IPS-18a (cell line): ENCODE measurements at regions not wholly inside any gene's neighbourhood (a gene's known extent, or its start where the extent isn't known, plus 50 kb on each side); places are given as distances from the start of the nearest gene placed in this dataset.
A peak's percentile ranks its signal among the peaks of the same experiment; 100 is the strongest.

Experiments used
- H3K27ac ChIP-seq: one replicate; pipeline ENCODE4 v1.5.1; 2013; ENCODE audit warnings: low read length
- H3K27me3 ChIP-seq: one replicate; pipeline ENCODE4 v1.6.1; 2013; ENCODE audit warnings: mild to moderate bottlenecking, low read length; ENCODE audit not compliant: control insufficient read depth, insufficient read depth
- H3K36me3 ChIP-seq: one replicate; pipeline ENCODE4 v1.6.1; 2013; ENCODE audit warnings: low read depth, low read length; ENCODE audit not compliant: control insufficient read depth
- H3K4me1 ChIP-seq: one replicate; pipeline ENCODE4 v1.6.1; 2013; ENCODE audit warnings: low read depth, low read length; ENCODE audit not compliant: control insufficient read depth
- H3K4me3 ChIP-seq: one replicate; pipeline ENCODE4 v1.5.1; 2013; ENCODE audit warnings: low read length
- H3K9ac ChIP-seq: one replicate; pipeline ENCODE4 v1.6.1; 2013; ENCODE audit warnings: mild to moderate bottlenecking, low read length, moderate library complexity
- H3K9me3 ChIP-seq: one replicate; pipeline ENCODE4 v1.6.1; 2013; ENCODE audit warnings: low read depth, low read length; ENCODE audit not compliant: control insufficient read depth

DNA sequence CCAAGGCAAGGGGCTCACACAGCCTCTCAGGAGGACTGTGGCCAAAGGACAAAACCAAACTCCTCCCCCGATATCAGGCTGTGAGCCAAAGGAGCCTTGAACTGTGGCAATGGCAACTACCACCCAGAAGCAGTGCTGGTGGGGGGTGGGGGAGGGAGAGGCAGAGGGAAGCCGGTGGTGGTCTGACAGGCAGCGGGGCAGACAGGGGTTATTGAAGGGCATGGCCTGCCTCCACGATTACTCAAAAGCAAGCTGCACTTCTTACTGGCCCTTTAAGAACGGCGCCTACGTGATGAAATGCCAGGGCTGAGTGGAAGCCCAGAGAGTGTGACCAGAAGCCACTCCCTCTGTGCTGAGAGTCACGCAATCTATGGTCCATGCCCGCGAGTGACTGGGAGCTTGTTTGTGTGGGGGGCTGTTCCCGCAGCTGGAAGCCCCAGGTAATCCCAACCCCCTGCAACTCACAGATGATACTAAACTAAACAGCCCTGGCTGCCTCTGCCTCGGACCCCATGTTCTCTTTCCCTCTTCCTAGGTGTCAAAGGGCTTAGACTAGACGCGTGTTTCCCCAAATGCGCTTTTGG lies 128.2 kb upstream of the CXCR4 start:
- H3K27ac ChIP-seq, result no peak overlapping the region
- H3K9ac ChIP-seq, result no peak overlapping the region
- H3K9me3 ChIP-seq, result no peaks in the 10 kb centered on the region
- H3K36me3 ChIP-seq, result no peaks in the 10 kb centered on the region
- H3K27me3 ChIP-seq, result no peaks in the 10 kb centered on the region
- H3K4me3 ChIP-seq, result peak overlapping the region; percentile 44
- H3K4me1 ChIP-seq, result no peaks in the 10 kb centered on the region

DNA sequence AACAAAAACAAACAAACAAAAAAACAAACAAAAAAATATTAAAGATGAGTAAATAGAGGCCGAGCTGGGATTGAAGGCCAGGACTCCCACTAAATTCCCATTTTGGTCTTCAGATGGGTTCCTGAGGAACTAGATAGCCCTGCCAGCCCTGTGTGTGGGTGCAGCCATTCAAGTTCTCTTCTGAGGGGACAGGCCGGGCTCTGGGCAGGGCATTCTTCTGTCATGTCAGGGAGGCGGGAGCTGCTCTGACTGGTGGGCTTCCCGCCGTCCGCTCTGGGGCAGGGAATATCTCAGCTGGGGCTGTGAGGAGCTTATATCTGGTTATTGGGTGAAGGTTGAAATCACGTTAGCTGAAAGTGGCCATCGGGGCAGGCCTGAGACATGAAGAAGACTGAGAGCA lies 127.3 kb upstream of the CXCR4 start:
- Histone ChIP-seq H3K36me3 (no peaks in the 10 kb centered on the region), H3K9ac (no peak overlapping the region), H3K9me3 (no peaks in the 10 kb centered on the region), H3K4me1 (no peaks in the 10 kb centered on the region), H3K27me3 (no peaks in the 10 kb centered on the region), H3K4me3 (no peak overlapping the region), H3K27ac (no peak overlapping the region)

DNA sequence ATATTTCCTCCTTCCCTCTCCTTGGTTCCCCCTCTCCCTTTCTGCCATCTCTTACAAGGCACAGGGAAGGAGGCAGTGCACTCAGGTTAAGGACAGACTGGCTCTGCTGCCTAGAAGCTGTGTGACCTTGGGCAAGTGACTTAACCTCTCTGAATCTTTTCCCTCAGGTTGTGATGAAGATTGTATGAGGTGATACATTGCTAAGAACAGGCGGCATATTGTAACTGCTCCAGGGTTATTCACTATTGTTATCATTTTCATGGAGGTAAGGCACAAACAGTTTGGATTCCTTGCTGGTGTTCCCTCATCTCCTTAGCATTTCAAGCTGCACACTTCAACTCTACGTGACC lies 126.6 kb upstream of the CXCR4 start:
- no peak overlapping the region for H3K9ac ChIP-seq
- H3K4me1 ChIP-seq, result no peaks in the 10 kb centered on the region
- H3K9me3 ChIP-seq, result no peaks in the 10 kb centered on the region
- no peak overlapping the region for H3K4me3 ChIP-seq
- no peaks in the 10 kb centered on the region for H3K36me3 ChIP-seq
- no peaks in the 10 kb centered on the region for H3K27me3 ChIP-seq
- no peak overlapping the region for H3K27ac ChIP-seq

DNA sequence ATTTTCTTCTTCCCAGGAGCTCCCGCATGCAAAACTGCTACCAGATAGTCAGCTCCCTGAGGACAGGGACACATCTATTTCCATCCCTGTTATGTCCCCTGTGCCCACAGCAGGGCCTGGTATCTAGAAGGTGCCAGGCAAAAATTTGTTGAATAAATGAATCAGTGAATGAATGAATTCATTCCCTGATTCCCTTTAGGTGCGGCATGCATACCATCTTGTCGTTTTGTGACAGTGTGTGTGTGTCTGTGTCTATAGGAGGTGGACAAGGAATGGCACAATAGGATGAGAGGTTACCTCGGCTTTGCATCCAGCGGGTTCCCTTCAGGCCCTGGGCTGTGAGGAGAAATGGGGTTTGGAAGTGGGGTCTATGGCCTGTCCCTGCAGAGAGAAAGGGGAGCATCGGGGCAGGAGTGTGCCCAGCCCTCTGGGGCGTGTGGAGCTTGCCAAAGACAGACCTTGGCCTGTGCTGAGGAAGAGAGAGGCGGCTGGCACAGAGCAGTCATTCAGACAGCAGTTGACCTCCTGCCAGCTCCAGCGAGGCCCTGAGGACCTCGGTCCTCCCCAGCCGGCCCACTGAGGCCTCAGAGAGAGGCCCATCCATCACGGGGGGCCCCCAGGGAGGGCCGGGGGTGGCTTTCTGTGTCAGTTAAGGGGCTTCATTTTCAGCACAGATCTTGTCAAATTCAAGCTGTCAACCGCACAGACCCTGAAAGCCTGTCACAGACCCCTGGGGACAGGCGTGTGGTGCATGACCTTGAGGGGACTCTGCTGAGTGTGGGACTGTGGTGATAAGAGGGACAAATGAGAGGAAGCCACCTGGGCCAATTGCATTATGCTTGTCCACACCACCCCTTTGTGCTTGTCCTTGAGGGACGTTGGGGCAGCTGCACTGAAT lies 125.9 kb upstream of the CXCR4 start:
- Histone ChIP-seq H3K4me3 (no peak overlapping the region), H3K9ac (no peak overlapping the region), H3K4me1 (no peaks in the 10 kb centered on the region), H3K27ac (no peak overlapping the region), H3K36me3 (no peaks in the 10 kb centered on the region), H3K27me3 (no peaks in the 10 kb centered on the region), H3K9me3 (no peaks in the 10 kb centered on the region)

DNA sequence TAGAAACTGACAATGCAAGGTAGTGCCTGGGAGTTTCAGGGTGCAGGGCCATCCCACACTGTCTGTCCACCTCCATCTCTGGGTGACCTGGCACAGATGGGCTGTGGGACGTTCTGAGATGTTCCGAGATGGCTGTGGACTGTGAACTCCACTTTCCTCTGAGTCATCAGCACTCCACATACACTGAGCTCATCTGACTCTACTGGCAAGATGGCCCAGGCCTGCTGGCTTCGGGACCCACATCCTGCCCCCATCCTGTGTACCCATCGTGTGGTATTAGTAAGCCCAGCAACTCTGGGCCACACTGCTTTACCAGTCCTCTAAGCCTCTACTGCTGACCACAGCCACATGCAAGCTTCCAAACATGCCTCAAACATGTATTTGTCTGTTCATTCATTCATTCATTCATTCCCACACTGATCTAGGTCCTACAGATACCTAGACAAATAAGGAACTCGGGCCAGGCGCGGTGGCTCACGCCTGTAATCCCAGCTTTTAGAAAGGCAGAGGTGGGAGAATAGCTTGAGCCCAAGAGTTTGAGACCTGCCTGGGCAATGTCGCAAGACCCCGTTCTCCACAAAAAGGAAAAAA lies 124.8 kb upstream of the CXCR4 start:
- H3K4me3 ChIP-seq, result no peak overlapping the region
- H3K36me3 ChIP-seq, result no peaks in the 10 kb centered on the region
- no peak overlapping the region for H3K27ac ChIP-seq
- no peaks in the 10 kb centered on the region for H3K9me3 ChIP-seq
- H3K4me1 ChIP-seq, result no peaks in the 10 kb centered on the region
- no peaks in the 10 kb centered on the region for H3K27me3 ChIP-seq
- H3K9ac ChIP-seq, result no peak overlapping the region

DNA sequence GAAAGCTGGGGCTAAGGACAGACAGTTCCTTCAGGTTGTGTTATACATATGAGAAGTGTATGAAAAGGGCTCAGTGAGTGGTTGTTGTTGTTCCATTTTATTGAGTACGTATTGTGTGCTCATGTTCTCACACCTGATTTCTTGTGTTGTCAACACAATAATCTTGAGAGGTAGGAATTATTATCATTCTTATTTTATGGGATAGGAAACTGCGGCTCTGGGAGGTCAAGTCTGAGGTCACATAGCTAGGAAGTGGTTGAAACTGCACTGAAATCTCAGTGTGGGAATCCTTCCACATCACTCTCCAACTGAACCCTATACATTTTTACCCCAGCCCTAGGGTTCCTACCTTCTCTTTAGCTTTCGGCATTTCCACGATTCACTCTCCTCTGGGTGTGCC lies 124.2 kb upstream of the CXCR4 start:
- no peaks in the 10 kb centered on the region for H3K9me3 ChIP-seq
- H3K4me3 ChIP-seq, result no peak overlapping the region
- H3K4me1 ChIP-seq, result no peaks in the 10 kb centered on the region
- no peak overlapping the region for H3K9ac ChIP-seq
- no peak overlapping the region for H3K27ac ChIP-seq
- H3K36me3 ChIP-seq, result no peaks in the 10 kb centered on the region
- H3K27me3 ChIP-seq, result no peaks in the 10 kb centered on the region

DNA sequence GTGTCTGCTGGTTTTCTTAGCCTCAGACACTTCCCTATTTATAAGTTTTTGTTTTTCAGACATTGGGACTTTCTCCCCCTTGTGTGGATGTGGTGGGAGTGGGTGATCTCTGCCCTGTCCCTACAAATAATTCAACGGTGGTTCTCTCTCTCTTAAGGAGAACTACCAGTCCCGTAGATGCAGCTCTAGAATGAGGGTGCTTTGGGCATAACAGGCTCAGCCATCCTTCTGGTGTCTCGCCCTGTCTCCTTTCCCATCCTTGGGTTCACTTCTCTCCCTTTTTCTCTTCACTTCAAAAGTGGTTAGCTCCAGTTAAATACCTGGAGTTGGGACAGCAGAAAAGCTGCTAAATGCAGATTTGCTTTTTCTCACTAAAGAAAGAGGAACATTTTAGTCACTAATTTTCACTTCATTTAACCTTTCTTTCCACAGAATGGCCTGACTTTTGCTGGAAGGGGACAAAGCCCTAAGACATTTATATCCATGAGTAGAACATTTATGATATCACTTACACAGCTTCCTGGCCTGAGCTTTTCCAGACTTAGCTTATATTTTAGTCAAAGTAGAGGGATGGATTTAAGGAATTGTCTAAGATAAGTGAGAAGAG lies 121.2 kb upstream of the CXCR4 start:
- Histone ChIP-seq H3K4me1 (no peaks in the 10 kb centered on the region), H3K27me3 (no peaks in the 10 kb centered on the region), H3K4me3 (no peak overlapping the region), H3K9me3 (no peaks in the 10 kb centered on the region), H3K27ac (no peak overlapping the region), H3K9ac (no peak overlapping the region), H3K36me3 (no peaks in the 10 kb centered on the region)

DNA sequence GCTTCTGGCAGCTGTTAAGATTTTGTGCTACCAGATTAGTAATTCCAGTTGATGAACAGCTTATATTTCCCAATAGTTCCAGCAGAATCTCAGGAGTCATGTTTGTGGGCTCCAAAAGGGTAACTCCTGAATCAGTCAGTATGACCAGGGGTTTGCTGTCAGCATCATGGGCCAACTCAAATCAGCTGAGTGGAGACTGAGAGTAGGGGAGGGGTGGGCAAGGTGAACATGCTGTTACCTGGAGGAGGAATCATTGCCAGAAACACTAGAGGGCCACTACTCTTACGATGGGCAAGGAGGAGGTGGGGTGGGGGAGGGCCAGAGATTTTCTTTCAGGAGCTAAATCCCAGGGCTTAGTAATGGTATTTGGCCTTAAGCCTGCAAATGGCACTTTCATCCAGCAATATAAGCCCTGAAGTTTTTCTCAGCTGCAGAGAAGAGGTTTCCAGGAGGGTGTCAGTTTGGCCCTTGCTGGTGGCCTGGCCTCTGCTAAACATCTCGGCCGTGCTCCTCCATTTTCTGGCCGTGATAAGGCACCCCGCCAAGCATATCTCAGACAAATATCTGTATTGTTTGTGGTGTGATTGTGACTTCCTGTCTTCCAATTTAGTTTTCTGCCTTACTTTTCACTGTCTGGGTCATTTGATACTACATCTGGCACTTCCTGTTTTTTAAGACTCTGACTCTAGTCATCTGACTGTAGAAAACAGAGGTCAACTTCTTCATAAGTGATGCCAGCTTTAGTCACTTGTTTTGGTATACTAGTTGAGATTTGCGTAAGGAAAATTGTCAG lies 120.5 kb upstream of the CXCR4 start:
- Histone ChIP-seq H3K4me3 (no peak overlapping the region), H3K36me3 (no peaks in the 10 kb centered on the region), H3K27ac (no peak overlapping the region)

DNA sequence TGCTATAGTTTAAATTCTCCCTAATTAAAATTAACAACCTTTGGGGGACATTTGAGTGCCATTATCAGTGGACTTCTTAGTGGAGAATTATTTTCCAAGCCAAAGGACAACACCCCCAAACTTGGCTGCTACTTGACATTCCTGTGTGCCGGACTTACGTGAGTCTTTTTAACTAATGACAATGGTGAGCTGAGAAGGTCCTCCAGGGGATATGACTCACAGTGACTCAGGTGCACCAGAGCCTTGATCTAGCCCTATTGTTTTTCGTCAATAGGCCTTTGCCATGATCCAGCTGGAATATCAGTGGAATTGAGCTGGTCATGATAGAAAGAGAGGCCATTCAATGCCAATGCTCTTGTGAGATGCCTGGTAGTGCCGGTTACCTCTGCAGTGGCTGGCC lies 118.1 kb upstream of the CXCR4 start:
- Histone ChIP-seq H3K4me1 (no peaks in the 10 kb centered on the region), H3K4me3 (no peak overlapping the region), H3K27ac (no peak overlapping the region), H3K27me3 (no peaks in the 10 kb centered on the region), H3K9ac (no peak overlapping the region), H3K9me3 (no peaks in the 10 kb centered on the region), H3K36me3 (no peaks in the 10 kb centered on the region)

More for the DNA sequence above, 120.5 kb upstream of the CXCR4 start:
- H3K27me3 ChIP-seq, result no peaks in the 10 kb centered on the region
- no peaks in the 10 kb centered on the region for H3K4me1 ChIP-seq
- H3K9ac ChIP-seq, result no peak overlapping the region
- H3K9me3 ChIP-seq, result no peaks in the 10 kb centered on the region

DNA sequence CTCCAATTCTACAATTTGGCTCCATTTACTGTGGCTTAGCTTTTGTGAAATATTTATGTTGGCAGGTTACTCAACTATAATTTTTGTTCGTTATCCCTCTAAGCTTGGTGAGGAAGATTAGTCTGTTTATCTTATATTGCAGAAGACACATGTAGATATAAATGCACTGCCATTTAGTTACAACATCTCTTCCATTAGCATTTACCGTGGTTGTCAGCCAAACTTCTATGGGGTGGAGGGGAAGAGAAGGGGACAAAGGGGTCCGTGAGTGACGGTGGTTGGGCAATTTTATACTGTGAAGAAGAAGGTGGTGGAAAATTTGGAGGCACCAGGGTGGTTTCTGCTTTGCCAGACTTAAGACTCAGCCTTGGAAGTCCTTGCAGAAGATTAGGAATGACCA lies 117.6 kb upstream of the CXCR4 start:
- H3K27ac ChIP-seq, result no peak overlapping the region
- H3K9ac ChIP-seq, result no peak overlapping the region
- H3K9me3 ChIP-seq, result no peaks in the 10 kb centered on the region
- no peaks in the 10 kb centered on the region for H3K4me1 ChIP-seq
- no peaks in the 10 kb centered on the region for H3K27me3 ChIP-seq
- no peaks in the 10 kb centered on the region for H3K36me3 ChIP-seq
- H3K4me3 ChIP-seq, result no peak overlapping the region

DNA sequence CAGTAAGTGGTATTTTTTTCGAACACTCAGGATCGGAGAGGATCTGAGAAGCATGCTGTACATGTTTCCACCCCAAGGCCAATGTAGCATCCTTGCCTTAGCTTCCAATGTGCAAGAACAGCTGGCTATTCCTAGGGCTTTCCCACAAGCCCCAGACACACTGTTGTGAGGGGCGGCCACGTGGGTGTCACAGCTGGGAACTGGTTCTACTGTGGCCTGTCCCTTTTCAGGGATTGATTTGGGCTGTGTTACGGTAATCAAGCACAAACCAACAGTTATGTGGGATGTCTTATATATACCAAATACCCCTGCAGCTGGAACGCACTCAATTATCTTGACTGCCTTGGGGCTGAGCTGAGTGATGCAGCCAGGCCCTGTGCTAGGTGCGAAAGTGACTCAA lies 116.3 kb upstream of the CXCR4 start:
- Histone ChIP-seq H3K27me3 (no peaks in the 10 kb centered on the region), H3K36me3 (no peaks in the 10 kb centered on the region), H3K4me1 (no peaks in the 10 kb centered on the region), H3K27ac (no peak overlapping the region), H3K9ac (no peak overlapping the region), H3K4me3 (no peak overlapping the region), H3K9me3 (no peaks in the 10 kb centered on the region)
